Large intestine (tissue), 3 donors: ENCODE measurements at regions not wholly inside any gene's neighbourhood (a gene's known extent, or its start where the extent isn't known, plus 50 kb on each side); places are given as distances from the start of the nearest gene placed in this dataset.
A peak's percentile ranks its signal among the peaks of the same experiment; 100 is the strongest.

Experiments
- DNase-seq, 2 donors: peaks; one replicate each; pipeline versions ENCODE4 v3.0.0 to v3.0.0-alpha.2; 2013
- H3K27ac ChIP-seq: one replicate; pipeline ENCODE4 v1.5.1; 2013; ENCODE audit warnings: low read length
- H3K27me3 ChIP-seq: 2 replicates; pipeline ENCODE4 v1.6.1; 2013; ENCODE audit warnings: low read length; ENCODE audit not compliant: control insufficient read depth, insufficient read depth
- H3K36me3 ChIP-seq: 2 replicates; pipeline ENCODE4 v1.6.1; 2013; ENCODE audit warnings: low read length; ENCODE audit not compliant: control insufficient read depth, insufficient read depth
- H3K4me1 ChIP-seq: one replicate; pipeline ENCODE4 v1.6.1; 2013; ENCODE audit warnings: low read length; ENCODE audit not compliant: control insufficient read depth, insufficient read depth
- H3K4me3 ChIP-seq: one replicate; pipeline ENCODE4 v1.5.1; 2013; ENCODE audit warnings: low read length
- H3K9me3 ChIP-seq: one replicate; pipeline ENCODE4 v1.6.1; 2013; ENCODE audit warnings: mild to moderate bottlenecking, low read depth, low read length, moderate library complexity; ENCODE audit not compliant: control insufficient read depth
- WGBS: methylation state at CpG from one replicate; pipeline ENCODE4 v1.1.5; 2013; ENCODE audit warnings: low lambda C conversion rate; ENCODE audit not compliant: insufficient coverage; 5-methylcytosine and 5-hydroxymethylcytosine counted together

- WGBS: no CpG with 5 or more reads among the region's 3 CpGs
- no peak for DNase-seq
- no peak overlapping the region for H3K4me3 ChIP-seq
Observed at GRCh38 chr6:87837444-87837843, 135.4 kb upstream of the AKIRIN2 start.

GRCh38 chr6:87832025-87832825 lies 130.2 kb upstream of the AKIRIN2 start:
- Histone ChIP-seq H3K27me3 (no peaks in the 10 kb centered on the region), H3K9me3 (no peaks in the 10 kb centered on the region), H3K4me3 (peak overlapping the region; percentile 40), H3K27ac (peak overlapping the region; percentile 72), H3K36me3 (no peaks in the 10 kb centered on the region), H3K4me1 (peaks cover 12% of the 10 kb centered on the region)
- 0% methylated on average over 2 of the region's 6 CpGs for WGBS
- DNase-seq: peak in 1 of 2 donors; percentile 82

More at GRCh38 chr6:87837444-87837843, 135.4 kb upstream of the AKIRIN2 start:
- no peak overlapping the region for H3K27ac ChIP-seq
- H3K9me3 ChIP-seq: no peaks in the 10 kb centered on the region
- H3K4me1 ChIP-seq: no peaks in the 10 kb centered on the region
- no peaks in the 10 kb centered on the region for H3K27me3 ChIP-seq
- H3K36me3 ChIP-seq: no peaks in the 10 kb centered on the region

GRCh38 chr6:87830907-87831306 lies 128.9 kb upstream of the AKIRIN2 start:
- Histone ChIP-seq H3K27ac (peak overlapping the region; percentile 72), H3K36me3 (no peaks in the 10 kb centered on the region), H3K27me3 (no peaks in the 10 kb centered on the region), H3K4me3 (no peak overlapping the region), H3K9me3 (no peaks in the 10 kb centered on the region), H3K4me1 (peaks cover 16% of the 10 kb centered on the region)
- 18% methylated on average over 3 of the region's 4 CpGs for WGBS
- peak; percentile 62 to 86 for DNase-seq

GRCh38 chr6:87829622-87830121 lies 127.6 kb upstream of the AKIRIN2 start:
- Histone ChIP-seq H3K36me3 (no peaks in the 10 kb centered on the region), H3K9me3 (no peaks in the 10 kb centered on the region), H3K4me1 (peaks cover 17% of the 10 kb centered on the region), H3K4me3 (no peak overlapping the region), H3K27ac (no peak overlapping the region), H3K27me3 (no peaks in the 10 kb centered on the region)
- DNase-seq: no peak

DNA sequence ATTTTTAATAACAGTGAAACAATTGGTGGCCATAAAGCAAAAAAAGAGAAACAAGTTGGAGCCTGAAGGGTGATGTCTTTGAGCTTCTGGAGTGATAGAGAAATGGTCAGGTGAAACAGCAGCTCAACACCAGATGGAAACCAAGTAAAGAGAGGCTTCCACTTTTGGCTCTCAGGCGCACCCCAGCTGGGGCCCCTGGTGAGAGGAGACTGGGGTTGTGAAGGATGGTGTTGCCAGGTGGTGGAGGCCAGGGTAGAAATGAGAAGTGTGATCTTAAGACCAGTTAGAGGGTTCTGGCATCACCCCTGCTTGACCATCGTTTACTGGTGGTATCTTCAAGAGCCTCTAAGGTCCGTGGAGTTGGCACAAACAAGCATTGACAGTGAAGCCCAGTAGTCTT lies 126.0 kb upstream of the AKIRIN2 start:
- no peak overlapping the region for H3K27ac ChIP-seq
- H3K4me1 ChIP-seq: peaks cover 17% of the 10 kb centered on the region
- H3K27me3 ChIP-seq: no peaks in the 10 kb centered on the region
- DNase-seq: no peak
- WGBS: 100% methylated on average over 1 of the region's 3 CpGs
- no peak overlapping the region for H3K4me3 ChIP-seq
- no peaks in the 10 kb centered on the region for H3K36me3 ChIP-seq
- H3K9me3 ChIP-seq: no peaks in the 10 kb centered on the region

- H3K27ac ChIP-seq: no peak overlapping the region
- H3K9me3 ChIP-seq: no peaks in the 10 kb centered on the region
- no peak for DNase-seq
- no peak overlapping the region for H3K4me3 ChIP-seq
- H3K36me3 ChIP-seq: no peaks in the 10 kb centered on the region
- no peaks in the 10 kb centered on the region for H3K27me3 ChIP-seq
- no CpG with 5 or more reads among the region's 6 CpGs for WGBS
- H3K4me1 ChIP-seq: peaks cover 17% of the 10 kb centered on the region
Observed at GRCh38 chr6:87827346-87827745, 125.3 kb upstream of the AKIRIN2 start.

DNA sequence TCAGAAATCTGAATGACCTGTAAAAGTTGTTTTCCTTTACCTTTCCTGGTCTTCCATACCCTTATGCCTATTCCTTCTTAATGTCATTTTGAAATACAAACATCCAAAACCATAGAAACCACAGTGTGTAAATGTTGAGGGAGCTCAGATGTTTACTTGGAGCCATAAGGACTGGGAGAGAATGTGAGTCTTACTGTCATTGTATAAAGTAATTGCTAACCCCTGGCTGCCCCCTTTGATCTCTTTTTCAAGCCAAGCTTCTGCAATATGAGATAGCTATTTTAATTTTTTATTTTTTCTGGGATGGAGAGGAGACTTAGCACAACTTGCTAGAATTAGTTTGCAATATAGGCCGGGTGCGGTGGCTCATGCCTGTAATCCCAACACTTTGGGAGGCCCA lies 124.4 kb upstream of the AKIRIN2 start:
- Histone ChIP-seq H3K4me3 (no peak overlapping the region), H3K27me3 (no peaks in the 10 kb centered on the region), H3K36me3 (no peaks in the 10 kb centered on the region), H3K27ac (peak overlapping the region; percentile 3), H3K4me1 (peaks cover 16% of the 10 kb centered on the region), H3K9me3 (no peaks in the 10 kb centered on the region)
- DNase-seq: no peak
- WGBS: no CpG with 5 or more reads among the region's 2 CpGs

- H3K4me1 ChIP-seq: peaks cover 11% of the 10 kb centered on the region
- no peaks in the 10 kb centered on the region for H3K27me3 ChIP-seq
- H3K9me3 ChIP-seq: no peaks in the 10 kb centered on the region
- no CpG with 5 or more reads among the region's 2 CpGs for WGBS
- peak overlapping the region; percentile 3 for H3K27ac ChIP-seq
- no peaks in the 10 kb centered on the region for H3K36me3 ChIP-seq
- H3K4me3 ChIP-seq: no peak overlapping the region
- peak in 1 of 2 donors; percentile 55 for DNase-seq
Observed at GRCh38 chr6:87825821-87826221, 123.8 kb upstream of the AKIRIN2 start.

DNA sequence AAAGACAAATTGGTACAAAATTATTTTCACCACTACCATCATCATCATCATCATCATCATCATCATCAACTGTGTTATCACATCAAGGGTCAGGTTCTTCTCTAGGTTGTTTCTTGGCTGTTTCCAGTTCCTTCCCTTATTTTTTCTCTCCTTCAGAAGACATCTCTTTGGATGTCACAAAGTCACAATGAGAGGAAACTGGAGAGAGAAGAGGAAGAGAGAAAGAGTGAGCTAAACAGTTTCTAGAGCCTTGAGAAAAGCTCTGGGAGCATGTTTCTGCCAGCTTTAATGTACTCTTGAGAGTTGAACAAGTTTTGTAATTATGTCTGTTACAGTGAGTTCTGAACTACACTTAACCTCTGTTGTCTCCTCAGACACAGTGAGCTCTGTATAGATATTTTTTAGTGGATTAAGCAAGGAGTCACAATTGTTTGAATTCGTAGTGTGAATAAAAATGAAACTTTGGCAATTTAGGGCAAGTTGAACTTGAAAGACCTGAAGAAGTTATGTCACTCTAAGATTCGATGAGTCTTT lies 123.0 kb upstream of the AKIRIN2 start:
- DNase-seq: no peak
- H3K27me3 ChIP-seq: no peaks in the 10 kb centered on the region
- whole genome bisulfite sequencing: no CpG with 5 or more reads among the region's 2 CpGs
- no peak overlapping the region for H3K4me3 ChIP-seq
- H3K36me3 ChIP-seq: no peaks in the 10 kb centered on the region
- no peaks in the 10 kb centered on the region for H3K9me3 ChIP-seq
- H3K4me1 ChIP-seq: peaks cover 5% of the 10 kb centered on the region
- H3K27ac ChIP-seq: peak overlapping the region; percentile 3

DNA sequence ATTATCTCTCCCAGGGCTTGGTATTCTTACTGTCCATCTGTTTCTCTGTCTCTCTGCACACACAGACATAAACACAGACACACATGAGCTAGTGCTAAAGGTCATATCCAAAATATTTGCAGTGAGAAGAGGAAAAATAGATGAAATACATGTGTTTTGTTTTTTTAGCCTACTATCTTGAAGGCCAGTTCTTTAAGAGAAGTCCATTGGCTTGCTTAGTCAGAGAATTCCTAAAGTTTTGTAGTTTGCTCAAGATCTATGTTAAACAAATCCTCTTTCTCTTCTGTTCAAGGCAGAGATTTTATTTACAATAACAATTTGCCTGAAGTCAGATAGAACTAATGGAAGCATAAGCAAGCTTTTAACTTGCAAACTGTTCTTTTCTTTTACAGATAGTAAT lies 120.0 kb upstream of the AKIRIN2 start:
- DNase-seq: no peak

More for the DNA sequence above, 120.0 kb upstream of the AKIRIN2 start:
- no peak overlapping the region for H3K4me3 ChIP-seq
- H3K9me3 ChIP-seq: no peaks in the 10 kb centered on the region
- peaks cover 5% of the 10 kb centered on the region for H3K4me1 ChIP-seq
- no peak overlapping the region for H3K27ac ChIP-seq
- H3K36me3 ChIP-seq: no peaks in the 10 kb centered on the region
- no peaks in the 10 kb centered on the region for H3K27me3 ChIP-seq
